HEK293T (cell line): ENCODE measurements at regions not wholly inside any gene's neighbourhood (a gene's known extent, or its start where the extent isn't known, plus 50 kb on each side); places are given as distances from the start of the nearest gene placed in this dataset.

Experiments used
- BHLHE40 ChIP-seq: fragments of 450-650 bp; IDR thresholded peaks from 2 replicates; pipeline ENCODE4 v1.6.1; 2016; ENCODE audit warnings: mild to moderate bottlenecking, moderate library complexity, borderline replicate concordance
- FOXA1 ChIP-seq: fragments of 450-650 bp; IDR thresholded peaks from 2 replicates; pipeline ENCODE4 v1.6.1; 2016; ENCODE audit warnings: mild to moderate bottlenecking
- SP1 ChIP-seq: fragments of 450-650 bp; IDR thresholded peaks from 2 replicates; pipeline ENCODE4 v1.6.1; 2017
- TF ChIP-seq, protein P1 (sequence below): fragments of 450-650 bp; IDR thresholded peaks from 2 replicates; pipeline ENCODE4 v1.6.1; 2016

DNA sequence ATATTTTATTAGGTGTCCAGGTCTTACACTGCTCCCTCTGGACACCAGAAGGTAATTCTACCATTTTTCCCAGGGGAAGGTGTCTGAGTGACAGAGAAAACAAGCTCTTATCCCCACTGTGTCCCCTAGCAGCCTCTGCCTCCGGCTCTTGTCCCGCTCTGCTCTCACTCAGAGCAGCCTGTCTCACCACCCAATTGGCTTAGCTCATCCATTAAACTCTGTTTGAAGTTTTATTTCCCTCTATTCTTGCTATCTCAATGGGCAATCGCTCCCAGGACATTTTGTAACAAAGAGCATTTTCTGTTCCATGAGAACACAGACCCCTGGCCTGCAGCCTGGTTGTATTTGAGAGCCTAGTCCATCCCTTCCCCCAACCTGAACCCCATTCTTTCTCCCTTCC is 90.6 kb upstream of the LDAH start:
- TF ChIP-seq BHLHE40 (no peak), SP1 (no peak), FOXA1 (no peak)
- TF ChIP-seq, protein P1, sequence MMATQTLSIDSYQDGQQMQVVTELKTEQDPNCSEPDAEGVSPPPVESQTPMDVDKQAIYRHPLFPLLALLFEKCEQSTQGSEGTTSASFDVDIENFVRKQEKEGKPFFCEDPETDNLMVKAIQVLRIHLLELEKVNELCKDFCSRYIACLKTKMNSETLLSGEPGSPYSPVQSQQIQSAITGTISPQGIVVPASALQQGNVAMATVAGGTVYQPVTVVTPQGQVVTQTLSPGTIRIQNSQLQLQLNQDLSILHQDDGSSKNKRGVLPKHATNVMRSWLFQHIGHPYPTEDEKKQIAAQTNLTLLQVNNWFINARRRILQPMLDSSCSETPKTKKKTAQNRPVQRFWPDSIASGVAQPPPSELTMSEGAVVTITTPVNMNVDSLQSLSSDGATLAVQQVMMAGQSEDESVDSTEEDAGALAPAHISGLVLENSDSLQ: no peak
